MM.1S (cell line): ENCODE measurements at regions not wholly inside any gene's neighbourhood (a gene's known extent, or its start where the extent isn't known, plus 50 kb on each side); places are given as distances from the start of the nearest gene placed in this dataset.
A peak's percentile ranks its signal among the peaks of the same experiment; 100 is the strongest.

Source experiments
- DNase-seq: peaks from one replicate; pipeline ENCODE4 v3.0.0-alpha.2; 2015
- H2AFZ ChIP-seq: fragments of 300-600 bp; sonication (generic); 2 replicates; pipeline ENCODE4 v1.6.0; 2016; ENCODE audit warnings: antibody characterized with exemption, low read length
- H3F3A ChIP-seq: fragments of 300-600 bp; sonication (generic); 2 replicates; pipeline ENCODE4 v1.6.1; 2016; ENCODE audit warnings: mild to moderate bottlenecking, antibody characterized with exemption, low read length, moderate library complexity, mixed read lengths; ENCODE audit not compliant: insufficient read depth
- H3K27ac ChIP-seq: fragments of 300-600 bp; sonication (generic); 2 replicates; pipeline ENCODE4 v1.5.1; 2016; ENCODE audit warnings: mild to moderate bottlenecking, low read length
- H3K27me3 ChIP-seq: fragments of 300-600 bp; sonication (generic); replicated peaks from 2 replicates; pipeline ENCODE4 v1.6.0; 2016; ENCODE audit warnings: low read length; ENCODE audit not compliant: insufficient read depth
- H3K36me3 ChIP-seq: fragments of 300-600 bp; sonication (generic); replicated peaks from 2 replicates; pipeline ENCODE4 v1.6.1; 2016; ENCODE audit warnings: mild to moderate bottlenecking, low read length, mixed read lengths; ENCODE audit not compliant: insufficient read depth
- H3K4me1 ChIP-seq: fragments of 300-600 bp; sonication (generic); 2 replicates; pipeline ENCODE4 v1.6.1; 2016; ENCODE audit warnings: low read length, mixed read lengths
- H3K4me2 ChIP-seq: fragments of 300-600 bp; sonication (generic); 2 replicates; pipeline ENCODE4 v1.6.0; 2016; ENCODE audit warnings: low read depth, low read length
- H3K4me3 ChIP-seq: fragments of 300-600 bp; sonication (generic); 2 replicates; pipeline ENCODE4 v1.5.1; 2016; ENCODE audit warnings: low read length, mixed read lengths
- H3K79me2 ChIP-seq: fragments of 300-600 bp; sonication (generic); 2 replicates; pipeline ENCODE4 v1.6.1; 2016; ENCODE audit warnings: mixed run types, low read length, mixed read lengths
- H3K9ac ChIP-seq: fragments of 300-600 bp; sonication (generic); 2 replicates; pipeline ENCODE4 v1.6.1; 2016; ENCODE audit warnings: low read length, mixed read lengths
- H3K9me2 ChIP-seq: fragments of 300-600 bp; sonication (generic); replicated peaks from 2 replicates; pipeline ENCODE4 v1.6.1; 2016; ENCODE audit warnings: mild to moderate bottlenecking, low read length, mixed read lengths; ENCODE audit not compliant: insufficient read depth
- H3K9me3 ChIP-seq: fragments of 300-600 bp; sonication (generic); replicated peaks from 2 replicates; pipeline ENCODE4 v1.6.1; 2016; ENCODE audit warnings: mild to moderate bottlenecking, low read length, mixed read lengths; ENCODE audit not compliant: insufficient read depth
- H4K20me1 ChIP-seq: fragments of 300-600 bp; sonication (generic); 2 replicates; pipeline ENCODE4 v1.6.1; 2016; ENCODE audit warnings: mild to moderate bottlenecking, low read length, moderate library complexity, mixed read lengths; ENCODE audit not compliant: insufficient read depth
- CTCF ChIP-seq: fragments of 300-600 bp; sonication (generic); IDR thresholded peaks from 2 replicates; pipeline ENCODE4 v1.5.1; 2016; ENCODE audit warnings: antibody characterized with exemption, low read length, mixed read lengths
- EZH2 ChIP-seq: fragments of 300-600 bp; sonication (generic); optimal IDR thresholded peaks from 2 replicates; pipeline ENCODE3; 2017; ENCODE audit warnings: low read depth, mild to moderate bottlenecking, antibody characterized with exemption, low read length, mixed read lengths
- EZH2phosphoT487 ChIP-seq: fragments of 300-600 bp; sonication (generic); IDR thresholded peaks from 2 replicates; pipeline ENCODE4 v1.6.1; 2018; ENCODE audit warnings: antibody characterized with exemption, low read length

GRCh38 chr3:34046154-34046553, 247.7 kb downstream of the PDCD6IP start:
- Histone ChIP-seq H3K9ac (no peak overlapping the region), H4K20me1 (no peaks in the 10 kb centered on the region), H3K27ac (no peak overlapping the region), H3K36me3 (no peaks in the 10 kb centered on the region), H3K9me2 (no peaks in the 10 kb centered on the region), H3K4me2 (no peak overlapping the region), H3K79me2 (no peaks in the 10 kb centered on the region), H3K9me3 (no peaks in the 10 kb centered on the region), H3F3A (no peaks in the 10 kb centered on the region), H3K4me1 (no peaks in the 10 kb centered on the region), H3K4me3 (no peak overlapping the region), H3K27me3 (no peaks in the 10 kb centered on the region), H2AFZ (no peak overlapping the region)
- DNase-seq, result no peak
- no peak for TF ChIP-seq EZH2
- no peak for TF ChIP-seq CTCF
- no peak for TF ChIP-seq EZH2phosphoT487

GRCh38 chr3:34053626-34054025, 255.2 kb downstream of the PDCD6IP start:
- Histone ChIP-seq H3F3A (peaks cover 22% of the 10 kb centered on the region), H3K27ac (no peak overlapping the region), H3K9ac (no peak overlapping the region), H3K36me3 (no peaks in the 10 kb centered on the region), H3K4me1 (peaks cover 30% of the 10 kb centered on the region), H3K4me2 (no peak overlapping the region), H3K27me3 (no peaks in the 10 kb centered on the region), H3K9me2 (no peaks in the 10 kb centered on the region), H2AFZ (no peak overlapping the region), H3K4me3 (no peak overlapping the region), H3K79me2 (no peaks in the 10 kb centered on the region), H4K20me1 (no peaks in the 10 kb centered on the region), H3K9me3 (no peaks in the 10 kb centered on the region)
- DNase-seq, result no peak
- TF ChIP-seq EZH2phosphoT487, result no peak
- TF ChIP-seq EZH2, result no peak
- TF ChIP-seq CTCF, result no peak

- Histone ChIP-seq H3K9me3 (no peaks in the 10 kb centered on the region), H3F3A (peaks cover 22% of the 10 kb centered on the region), H3K27ac (peak overlapping the region; percentile 80), H3K79me2 (no peaks in the 10 kb centered on the region), H3K9me2 (no peaks in the 10 kb centered on the region), H3K4me3 (peak overlapping the region; percentile 40), H3K9ac (peak overlapping the region; percentile 17; the same call in 1 of the 2 replicates), H3K27me3 (no peaks in the 10 kb centered on the region), H3K4me1 (peaks cover 30% of the 10 kb centered on the region), H3K4me2 (peak overlapping the region; percentile 74), H2AFZ (peak overlapping the region; percentile 16; the same call in 1 of the 2 replicates), H4K20me1 (no peaks in the 10 kb centered on the region), H3K36me3 (no peaks in the 10 kb centered on the region)
- peak; percentile 39 for DNase-seq
- no peak for TF ChIP-seq EZH2phosphoT487
- TF ChIP-seq EZH2, result no peak
- TF ChIP-seq CTCF, result no peak
These were observed 257.9 kb downstream of the PDCD6IP start for GRCh38 chr3:34056181-34056910.
